AG09309 (cell line): ENCODE measurements at regions not wholly inside any gene's neighbourhood (a gene's known extent, or its start where the extent isn't known, plus 50 kb on each side); places are given as distances from the start of the nearest gene placed in this dataset.

Source experiments
- DNase-seq: peaks from one replicate; pipeline ENCODE4 v3.0.0-alpha.2; 2010; ENCODE audit warnings: low read depth
- H3K4me3 ChIP-seq: 2 replicates; pipeline ENCODE4 v1.5.1; 2011; ENCODE audit warnings: mild to moderate bottlenecking, low read depth, low read length, moderate library complexity; ENCODE audit not compliant: control insufficient read depth
- TF ChIP-seq, protein P1 (sequence below): IDR thresholded peaks from 2 replicates; pipeline ENCODE4 v1.5.1; 2011; ENCODE audit warnings: mild to moderate bottlenecking, low read depth, low read length, inconsistent platforms; ENCODE audit not compliant: insufficient read depth, control insufficient read depth; ENCODE audit errors: missing control alignments

DNA sequence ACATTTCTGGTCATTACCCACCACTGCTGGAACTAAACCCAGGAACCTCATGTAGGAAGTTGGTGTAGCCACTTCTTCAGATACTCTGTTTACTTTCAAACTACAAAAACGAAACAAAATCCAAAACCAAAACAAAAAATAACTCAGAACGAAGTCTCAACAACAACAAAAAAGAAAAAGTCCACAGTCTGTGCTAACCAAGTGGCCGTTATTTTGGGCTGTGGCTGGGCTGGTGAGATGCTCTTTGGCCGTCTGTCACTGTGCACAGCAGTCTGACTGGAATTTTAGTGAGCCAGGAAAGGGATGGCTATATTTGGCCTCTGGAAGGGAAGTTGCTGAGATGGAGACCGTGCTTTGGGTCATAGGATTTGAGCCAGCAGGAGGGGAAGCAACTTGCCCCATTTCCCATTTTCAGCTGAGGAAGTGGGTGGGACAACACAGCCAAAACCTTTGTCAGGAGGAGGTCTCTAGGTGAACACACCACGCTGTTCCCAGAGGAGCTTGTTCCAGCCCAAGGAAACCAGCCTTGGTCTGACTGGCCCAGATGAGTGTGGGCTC lies 334.1 kb downstream of the ZSWIM6 start:
- H3K4me3 ChIP-seq, result no peak overlapping the region
- TF ChIP-seq, protein P1, sequence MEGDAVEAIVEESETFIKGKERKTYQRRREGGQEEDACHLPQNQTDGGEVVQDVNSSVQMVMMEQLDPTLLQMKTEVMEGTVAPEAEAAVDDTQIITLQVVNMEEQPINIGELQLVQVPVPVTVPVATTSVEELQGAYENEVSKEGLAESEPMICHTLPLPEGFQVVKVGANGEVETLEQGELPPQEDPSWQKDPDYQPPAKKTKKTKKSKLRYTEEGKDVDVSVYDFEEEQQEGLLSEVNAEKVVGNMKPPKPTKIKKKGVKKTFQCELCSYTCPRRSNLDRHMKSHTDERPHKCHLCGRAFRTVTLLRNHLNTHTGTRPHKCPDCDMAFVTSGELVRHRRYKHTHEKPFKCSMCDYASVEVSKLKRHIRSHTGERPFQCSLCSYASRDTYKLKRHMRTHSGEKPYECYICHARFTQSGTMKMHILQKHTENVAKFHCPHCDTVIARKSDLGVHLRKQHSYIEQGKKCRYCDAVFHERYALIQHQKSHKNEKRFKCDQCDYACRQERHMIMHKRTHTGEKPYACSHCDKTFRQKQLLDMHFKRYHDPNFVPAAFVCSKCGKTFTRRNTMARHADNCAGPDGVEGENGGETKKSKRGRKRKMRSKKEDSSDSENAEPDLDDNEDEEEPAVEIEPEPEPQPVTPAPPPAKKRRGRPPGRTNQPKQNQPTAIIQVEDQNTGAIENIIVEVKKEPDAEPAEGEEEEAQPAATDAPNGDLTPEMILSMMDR, result no peak
- no peak for DNase-seq

DNA sequence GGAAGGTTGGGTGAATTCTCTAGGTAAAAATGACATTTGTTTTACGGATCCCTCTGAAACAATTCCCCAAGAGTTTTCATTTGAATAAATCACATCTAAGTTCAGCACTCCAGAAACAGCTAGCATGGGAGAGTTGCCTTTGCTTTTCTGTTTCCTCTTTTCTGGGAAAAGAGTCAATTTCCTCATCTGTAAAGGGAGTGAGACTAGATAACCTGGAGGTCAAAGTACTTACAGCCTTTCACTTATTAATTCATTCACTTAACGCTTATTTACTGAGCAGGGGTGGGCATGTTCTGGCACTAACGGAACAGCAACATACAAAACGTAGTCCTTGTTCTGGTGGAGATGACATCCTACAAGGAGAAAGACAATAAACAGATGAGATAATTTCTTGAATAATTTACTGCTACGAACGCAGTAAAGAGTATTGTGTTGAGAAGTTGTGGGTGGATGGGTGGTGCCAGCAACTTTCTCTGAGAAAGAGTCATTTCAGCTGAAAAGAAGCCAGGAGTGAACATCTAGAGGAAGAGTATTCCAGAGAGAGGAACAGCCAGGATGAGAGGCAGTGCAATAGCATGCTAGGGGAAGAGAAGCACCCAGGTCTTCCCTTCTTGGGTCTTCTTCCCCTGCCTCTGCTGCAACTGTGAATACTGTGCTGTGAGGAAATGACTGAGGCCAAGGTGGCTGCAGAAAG lies 335.6 kb downstream of the ZSWIM6 start:
- no peak for DNase-seq
- TF ChIP-seq, protein P1, result no peak
- H3K4me3 ChIP-seq, result no peak overlapping the region

DNA sequence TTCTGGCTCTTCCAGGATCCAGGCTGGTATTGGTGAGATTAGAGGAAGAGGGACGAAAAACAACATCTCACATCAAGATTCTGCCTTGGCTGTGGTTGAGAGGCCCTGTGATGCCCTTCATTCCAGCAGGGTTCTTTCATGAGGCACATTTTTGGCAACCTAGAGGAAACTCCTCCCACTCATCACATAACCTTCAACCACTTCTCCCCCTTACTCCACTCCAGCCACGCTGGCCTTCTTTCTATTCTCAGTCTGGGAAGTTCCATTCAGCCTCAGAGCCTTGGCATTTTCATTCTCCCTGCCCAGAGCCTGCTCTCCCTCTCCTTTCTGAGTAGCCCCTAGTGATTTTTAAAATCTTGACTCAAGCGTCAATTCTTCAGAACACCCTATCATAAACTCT lies 337.5 kb downstream of the ZSWIM6 start:
- no peak overlapping the region for H3K4me3 ChIP-seq
- DNase-seq, result no peak
- TF ChIP-seq, protein P1, result no peak

DNA sequence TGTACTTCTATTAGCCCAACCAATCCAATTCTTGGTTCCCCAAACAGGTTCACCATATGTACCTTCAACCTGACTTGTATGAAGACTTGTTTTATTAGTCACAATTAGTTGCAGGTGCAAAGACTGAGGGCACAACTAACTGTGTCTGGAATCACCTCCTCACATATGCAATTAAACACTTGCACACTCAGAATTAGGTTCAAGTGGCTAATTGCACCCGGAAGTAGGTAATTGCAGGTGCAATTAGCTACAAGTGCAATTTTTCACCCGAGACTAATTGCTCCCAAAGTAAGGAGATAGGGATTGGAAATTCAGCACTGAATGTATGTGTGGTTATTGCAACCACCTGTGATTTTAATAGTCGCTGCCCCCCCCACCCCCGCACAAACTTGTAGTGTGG lies 338.9 kb downstream of the ZSWIM6 start:
- H3K4me3 ChIP-seq, result no peak overlapping the region
- no peak for DNase-seq
- TF ChIP-seq, protein P1, result no peak

DNA sequence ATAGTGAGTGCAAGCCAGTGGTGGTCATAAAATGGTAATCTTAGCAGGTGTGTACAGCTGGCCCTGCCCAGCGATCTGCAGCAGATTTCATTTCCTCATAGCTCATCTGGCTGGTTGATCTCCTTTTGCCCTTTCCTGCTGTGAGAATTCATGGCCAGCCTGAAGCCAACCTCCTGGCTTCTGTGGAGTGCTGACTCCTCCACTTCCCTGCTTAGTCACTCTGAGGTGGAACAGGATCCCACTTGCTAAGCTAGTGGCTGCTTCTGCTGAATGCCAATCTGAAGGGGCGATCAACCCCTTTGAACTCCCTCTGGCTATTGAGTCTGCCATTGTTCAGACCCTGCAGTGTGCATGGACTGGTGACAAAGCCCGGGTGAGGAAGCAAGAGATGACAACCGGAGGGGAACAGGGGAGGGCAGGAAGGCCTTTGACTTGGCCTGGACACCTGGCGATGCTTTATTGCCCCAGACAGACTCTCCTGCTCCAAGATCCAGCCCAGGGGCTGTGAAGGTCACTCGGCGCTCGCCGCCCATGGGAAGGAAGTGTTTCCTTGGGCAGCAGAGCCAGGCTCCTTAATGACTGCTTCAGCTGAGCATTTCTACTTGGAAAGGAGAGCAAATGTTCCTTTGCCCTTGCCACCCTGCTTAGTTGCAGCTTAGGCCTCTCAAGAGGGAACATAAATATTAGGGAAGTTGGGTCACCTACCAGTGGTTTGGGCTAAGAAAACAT lies 341.1 kb downstream of the ZSWIM6 start:
- DNase-seq, result peak; percentile 3
- no peak overlapping the region for H3K4me3 ChIP-seq
- TF ChIP-seq, protein P1, result no peak

DNA sequence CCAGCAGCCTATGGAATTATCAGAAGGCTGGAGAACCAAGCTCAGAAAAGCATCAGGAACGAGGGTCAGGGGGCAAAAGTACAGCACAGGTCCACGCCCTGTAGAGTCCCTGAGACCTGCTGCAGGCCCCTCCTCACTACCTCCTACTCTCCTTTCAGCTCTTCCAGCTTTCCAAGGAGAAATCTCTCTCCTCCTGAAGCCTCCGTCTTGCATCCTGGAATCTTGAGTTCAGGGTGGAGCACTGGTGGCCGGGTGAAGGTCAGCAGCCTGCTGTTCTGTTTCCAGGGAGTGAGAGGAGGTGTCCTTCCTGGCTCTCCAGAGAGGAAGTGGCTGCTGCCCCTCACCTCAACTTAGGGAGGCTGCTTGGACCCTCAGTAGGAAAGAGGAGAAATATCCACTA lies 342.3 kb downstream of the ZSWIM6 start:
- no peak for DNase-seq
- no peak overlapping the region for H3K4me3 ChIP-seq
- TF ChIP-seq, protein P1, result no peak
